Activated naive CD8-positive, alpha-beta T cell treated with anti-CD3 and anti-CD28 coated beads, Interleukin-2, amount 10 ng/mL, durations not matched to agents 7 days and 5 days (primary cell): ENCODE measurements at regions not wholly inside any gene's neighbourhood (a gene's known extent, or its start where the extent isn't known, plus 50 kb on each side); places are given as distances from the start of the nearest gene placed in this dataset.
A peak's percentile ranks its signal among the peaks of the same experiment; 100 is the strongest.
"Not testable (repeated sequence)": the region's sequence is repeated elsewhere in the genome, so short reads cannot be mapped to it uniquely, and the experiment has no call there.

ENCODE experiments used
- ATAC-seq: fragments of 150-1000 bp; cut with Tn5 transposase; one replicate; pipeline ENCODE4 v1.10.0; 2021; ENCODE audit warnings: low read depth, moderate library complexity
- POLR2A ChIA-PET: fragments of 350-600 bp; sonication (Branson Sonifier 250); formaldehyde crosslinking; loops from one replicate; lab custom pipeline; 2021; ENCODE audit warnings: antibody characterized with exemption; lab: Charles Lee
- DNase-seq: peaks from one replicate; pipeline ENCODE4 v3.0.0; 2021
- H3K27ac Mint-ChIP-seq: one replicate; pipeline ENCODE4 v1.8.0; 2022; ENCODE audit warnings: mild to moderate bottlenecking, mixed read lengths
- H3K27me3 Mint-ChIP-seq: one replicate; pipeline ENCODE4 v1.8.0; 2022; ENCODE audit warnings: mild to moderate bottlenecking, moderate library complexity, mixed read lengths
- H3K36me3 Mint-ChIP-seq: one replicate; pipeline ENCODE4 v1.8.0; 2021; ENCODE audit warnings: mild to moderate bottlenecking, mixed read lengths
- H3K4me1 Mint-ChIP-seq: one replicate; pipeline ENCODE4 v1.8.0; 2021; ENCODE audit warnings: mixed read lengths
- H3K4me3 Mint-ChIP-seq: one replicate; pipeline ENCODE4 v1.8.0; 2022; ENCODE audit warnings: mild to moderate bottlenecking, moderate library complexity, mixed read lengths
- H3K9me3 Mint-ChIP-seq: one replicate; pipeline ENCODE4 v1.8.0; 2021; ENCODE audit warnings: mixed read lengths

GRCh38 chr3:187808527-187808895 is 63.2 kb upstream of the BCL6 start:
- no peak overlapping the region for H3K4me3 Mint-ChIP-seq
- ATAC-seq, result no peak
- POLR2A ChIA-PET, result interaction anchor here (1.2 kb wide), 1 partner anchor 64 kb away, joined by 3 read pairs; no protein-coding TSS in a partner anchor
- H3K27me3 Mint-ChIP-seq, result no peaks in the 10 kb centered on the region
- peaks cover 2% of the 10 kb centered on the region for H3K9me3 Mint-ChIP-seq
- DNase-seq, result no peak
- H3K4me1 Mint-ChIP-seq, result peaks cover 39% of the 10 kb centered on the region
- peaks cover 11% of the 10 kb centered on the region for H3K36me3 Mint-ChIP-seq
- no peak overlapping the region for H3K27ac Mint-ChIP-seq

- POLR2A ChIA-PET, result no interaction called here
- Mint-ChIP-seq H3K4me1 (peaks cover 32% of the 10 kb centered on the region), H3K36me3 (peaks cover 11% of the 10 kb centered on the region), H3K27me3 (peaks cover 2% of the 10 kb centered on the region), H3K27ac (no peak overlapping the region), H3K4me3 (no peak overlapping the region), H3K9me3 (peaks cover 2% of the 10 kb centered on the region)
- DNase-seq (no peak), ATAC-seq (no peak)
Observed at GRCh38 chr3:187809612-187809991, 64.3 kb upstream of the BCL6 start.

GRCh38 chr3:187810021-187810446 is 64.8 kb upstream of the BCL6 start:
- POLR2A ChIA-PET, result interaction anchor here (1.2 to 1.4 kb wide), 2 partner anchors 9 to 69 kb away, joined by 3 to 7 read pairs; no protein-coding TSS in a partner anchor
- peaks cover 2% of the 10 kb centered on the region for H3K9me3 Mint-ChIP-seq
- no peak overlapping the region for H3K4me3 Mint-ChIP-seq
- H3K36me3 Mint-ChIP-seq, result peaks cover 11% of the 10 kb centered on the region
- DNase-seq (no peak), ATAC-seq (no peak)
- H3K4me1 Mint-ChIP-seq, result peaks cover 29% of the 10 kb centered on the region
- H3K27ac Mint-ChIP-seq, result no peak overlapping the region
- peaks cover 2% of the 10 kb centered on the region for H3K27me3 Mint-ChIP-seq

- no peaks in the 10 kb centered on the region for H3K9me3 Mint-ChIP-seq
- H3K4me3 Mint-ChIP-seq, result no peak overlapping the region
- POLR2A ChIA-PET, result interaction anchor here (0.5 kb wide), 1 partner anchor 279 kb away, joined by 3 read pairs; no protein-coding TSS in a partner anchor
- H3K36me3 Mint-ChIP-seq, result peaks cover 2% of the 10 kb centered on the region
- no peak overlapping the region for H3K27ac Mint-ChIP-seq
- ATAC-seq (no peak), DNase-seq (no peak)
- peaks cover 2% of the 10 kb centered on the region for H3K27me3 Mint-ChIP-seq
- H3K4me1 Mint-ChIP-seq, result peaks cover 22% of the 10 kb centered on the region
Observed at GRCh38 chr3:187811585-187812250, 66.5 kb upstream of the BCL6 start.

GRCh38 chr3:187812496-187812895 is 67.2 kb upstream of the BCL6 start:
- H3K27me3 Mint-ChIP-seq, result peaks cover 2% of the 10 kb centered on the region
- H3K27ac Mint-ChIP-seq, result no peak overlapping the region
- H3K4me3 Mint-ChIP-seq, result no peak overlapping the region
- peaks cover 14% of the 10 kb centered on the region for H3K4me1 Mint-ChIP-seq
- POLR2A ChIA-PET, result no interaction called here
- H3K9me3 Mint-ChIP-seq, result peaks cover 3% of the 10 kb centered on the region
- DNase-seq (no peak), ATAC-seq (no peak)
- peaks cover 6% of the 10 kb centered on the region for H3K36me3 Mint-ChIP-seq

- Mint-ChIP-seq H3K27ac (no peak overlapping the region), H3K27me3 (peaks cover 2% of the 10 kb centered on the region), H3K4me1 (peaks cover 14% of the 10 kb centered on the region), H3K4me3 (no peak overlapping the region), H3K9me3 (peaks cover 6% of the 10 kb centered on the region), H3K36me3 (peaks cover 11% of the 10 kb centered on the region)
- ATAC-seq, result no peak
- no peak for DNase-seq
- POLR2A ChIA-PET, result no interaction called here
Observed at GRCh38 chr3:187813198-187813597, 67.9 kb upstream of the BCL6 start.

GRCh38 chr3:187817766-187818165 is 72.5 kb upstream of the BCL6 start:
- POLR2A ChIA-PET, result interaction anchor here (1.0 kb wide), 1 partner anchor 72 kb away, joined by 3 read pairs; the partner anchor contains the start of gene BCL6
- DNase-seq, ATAC-seq, H3K27me3 Mint-ChIP-seq, H3K9me3 Mint-ChIP-seq, H3K27ac Mint-ChIP-seq, H3K4me3 Mint-ChIP-seq: not testable (repeated sequence)
- Mint-ChIP-seq H3K36me3 (peaks cover 25% of the 10 kb centered on the region), H3K4me1 (peaks cover 22% of the 10 kb centered on the region)

GRCh38 chr3:187821616-187822317 is 76.5 kb upstream of the BCL6 start:
- peak overlapping the region; percentile 41 for H3K4me3 Mint-ChIP-seq
- no peak for ATAC-seq
- peaks cover 30% of the 10 kb centered on the region for H3K36me3 Mint-ChIP-seq

GRCh38 chr3:187822402-187822801 is 77.1 kb upstream of the BCL6 start:
- DNase-seq, result peak; percentile 44
- peak; percentile 98 for ATAC-seq
- Mint-ChIP-seq H3K9me3 (peaks cover 12% of the 10 kb centered on the region), H3K4me3 (peak overlapping the region; percentile 41), H3K4me1 (peaks cover 30% of the 10 kb centered on the region), H3K27ac (peak overlapping the region; percentile 87), H3K27me3 (peaks cover 2% of the 10 kb centered on the region), H3K36me3 (peaks cover 26% of the 10 kb centered on the region)
- POLR2A ChIA-PET, result interaction anchor here (1.0 to 1.3 kb wide), 2 partner anchors 22 to 23 kb away, joined by 4 read pairs; no protein-coding TSS in a partner anchor

More at GRCh38 chr3:187821616-187822317, 76.5 kb upstream of the BCL6 start:
- POLR2A ChIA-PET, result no interaction called here
- H3K27me3 Mint-ChIP-seq, result peaks cover 2% of the 10 kb centered on the region
- H3K27ac Mint-ChIP-seq, result peak overlapping the region; percentile 87
- DNase-seq, result no peak
- H3K9me3 Mint-ChIP-seq, result peaks cover 14% of the 10 kb centered on the region
- H3K4me1 Mint-ChIP-seq, result peaks cover 30% of the 10 kb centered on the region

GRCh38 chr3:187823746-187824145 is 78.5 kb upstream of the BCL6 start:
- DNase-seq (no peak), ATAC-seq (no peak)
- Mint-ChIP-seq H3K9me3 (peaks cover 6% of the 10 kb centered on the region), H3K4me3 (no peak overlapping the region), H3K27ac (no peak overlapping the region), H3K4me1 (peaks cover 36% of the 10 kb centered on the region), H3K36me3 (peaks cover 21% of the 10 kb centered on the region), H3K27me3 (no peaks in the 10 kb centered on the region)
- POLR2A ChIA-PET, result interaction anchor here (1.3 kb wide), 1 partner anchor 25 kb away, joined by 4 read pairs; no protein-coding TSS in a partner anchor

GRCh38 chr3:187827723-187828122 is 82.5 kb upstream of the BCL6 start:
- ATAC-seq (no peak), DNase-seq (no peak)
- peaks cover 34% of the 10 kb centered on the region for H3K4me1 Mint-ChIP-seq
- H3K36me3 Mint-ChIP-seq, result peaks cover 17% of the 10 kb centered on the region
- H3K9me3 Mint-ChIP-seq, result peaks cover 6% of the 10 kb centered on the region
- H3K27ac Mint-ChIP-seq, result no peak overlapping the region
- H3K27me3 Mint-ChIP-seq, result no peaks in the 10 kb centered on the region
- H3K4me3 Mint-ChIP-seq, result no peak overlapping the region
- POLR2A ChIA-PET, result interaction anchor here (1.2 kb wide), 1 partner anchor 82 kb away, joined by 4 read pairs; the partner anchor contains the start of gene BCL6

- peaks cover 29% of the 10 kb centered on the region for H3K4me1 Mint-ChIP-seq
- H3K27me3 Mint-ChIP-seq, result no peaks in the 10 kb centered on the region
- H3K9me3 Mint-ChIP-seq, result peaks cover 2% of the 10 kb centered on the region
- DNase-seq (no peak), ATAC-seq (peak; percentile 67)
- H3K27ac Mint-ChIP-seq, result peak overlapping the region; percentile 80
- POLR2A ChIA-PET, result interaction anchor here (1.2 kb wide), 1 partner anchor 83 kb away, joined by 4 read pairs; the partner anchor contains the start of gene BCL6
- peaks cover 11% of the 10 kb centered on the region for H3K36me3 Mint-ChIP-seq
- H3K4me3 Mint-ChIP-seq, result peak overlapping the region; percentile 38
Observed at GRCh38 chr3:187828579-187829452, 83.5 kb upstream of the BCL6 start.

GRCh38 chr3:187830181-187830580 is 84.9 kb upstream of the BCL6 start:
- H3K4me3 Mint-ChIP-seq, result no peak overlapping the region
- POLR2A ChIA-PET, result no interaction called here
- H3K36me3 Mint-ChIP-seq, result peaks cover 18% of the 10 kb centered on the region
- ATAC-seq (no peak), DNase-seq (no peak)
- H3K4me1 Mint-ChIP-seq, result peaks cover 27% of the 10 kb centered on the region
- H3K27ac Mint-ChIP-seq, result peak overlapping the region; percentile 68
- peaks cover 7% of the 10 kb centered on the region for H3K9me3 Mint-ChIP-seq
- H3K27me3 Mint-ChIP-seq, result no peaks in the 10 kb centered on the region
